T47D (cell line): ENCODE measurements at regions not wholly inside any gene's neighbourhood (a gene's known extent, or its start where the extent isn't known, plus 50 kb on each side); places are given as distances from the start of the nearest gene placed in this dataset.
"Not testable (repeated sequence)": the region's sequence is repeated elsewhere in the genome, so short reads cannot be mapped to it uniquely, and the experiment has no call there.

ENCODE experiments used
- DNase-seq, 2 experiments: peaks; one replicate each; pipeline versions ENCODE4 v3.0.0 to v3.0.0-alpha.2; 2011 to 2012; ENCODE audit warnings: low read depth in 1 of 2, low spot score in 1 of 2
- JUND ChIP-seq: IDR thresholded peaks from 2 replicates; pipeline ENCODE4 v1.6.1; 2012; ENCODE audit warnings: low read depth
- in situ Hi-C: cut with HindIII; loops from 2 replicates; pipeline ENCODE4 v1.10.0; 2016; ENCODE audit warnings: low sequenced_read_pairs, low pct_unique_long_range_greater_than_20kb

GRCh38 chrX:9298221-9298620 is 166.6 kb upstream of the TBL1X start:
- DNase-seq, result no peak
- in situ Hi-C loops, result no loop called here
- TF ChIP-seq JUND, result no peak

GRCh38 chrX:9299681-9300080 is 165.2 kb upstream of the TBL1X start:
- DNase-seq, in situ Hi-C loops: not testable (repeated sequence)

DNA sequence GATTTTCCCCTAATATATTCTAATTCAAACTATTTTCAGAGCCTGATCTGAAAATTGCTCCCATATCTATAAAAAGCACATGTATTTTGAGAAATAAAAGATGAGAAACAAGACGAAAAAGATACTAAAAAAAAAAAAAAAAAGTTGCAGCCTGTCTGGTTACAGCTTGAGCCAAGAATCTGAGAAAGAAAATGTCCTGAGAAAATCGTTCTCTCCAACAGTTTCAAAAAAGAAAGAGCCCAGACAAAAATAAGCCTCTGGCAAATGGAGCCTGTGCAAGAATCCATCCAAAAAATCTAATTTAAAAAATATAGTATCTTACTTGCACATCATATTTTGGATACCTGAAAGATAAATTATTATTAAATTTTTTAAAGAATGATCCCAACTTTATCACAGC is 163.0 kb upstream of the TBL1X start:
- in situ Hi-C loops, result no loop called here
- TF ChIP-seq JUND, result no peak
- no peak for DNase-seq

GRCh38 chrX:9302381-9302780 is 162.5 kb upstream of the TBL1X start:
- no peak for DNase-seq
- in situ Hi-C loops, result no loop called here
- no peak for TF ChIP-seq JUND

GRCh38 chrX:9308426-9308825 is 156.4 kb upstream of the TBL1X start:
- DNase-seq, result no peak
- in situ Hi-C loops, result no loop called here
- TF ChIP-seq JUND, result no peak

DNA sequence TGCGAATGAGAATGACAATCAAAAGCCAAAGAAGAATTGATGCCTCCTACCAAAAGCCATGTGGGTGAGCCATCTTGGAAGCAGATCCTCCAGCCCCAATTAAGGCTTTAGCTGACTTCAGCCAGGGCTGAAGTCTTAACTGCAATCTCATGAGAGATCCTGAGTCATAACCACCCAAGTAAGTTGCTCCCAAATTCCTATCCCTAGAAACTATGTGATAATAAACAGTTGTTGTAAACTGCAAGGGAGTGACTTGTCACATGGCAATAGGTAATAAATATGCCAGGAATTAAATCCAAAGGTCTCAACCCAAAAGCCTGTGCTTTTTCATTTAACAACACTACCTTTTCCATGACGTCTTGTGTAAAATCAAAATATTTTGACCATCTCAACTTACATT is 154.2 kb upstream of the TBL1X start:
- no peak for TF ChIP-seq JUND
- in situ Hi-C loops, result no loop called here
- DNase-seq, result no peak

DNA sequence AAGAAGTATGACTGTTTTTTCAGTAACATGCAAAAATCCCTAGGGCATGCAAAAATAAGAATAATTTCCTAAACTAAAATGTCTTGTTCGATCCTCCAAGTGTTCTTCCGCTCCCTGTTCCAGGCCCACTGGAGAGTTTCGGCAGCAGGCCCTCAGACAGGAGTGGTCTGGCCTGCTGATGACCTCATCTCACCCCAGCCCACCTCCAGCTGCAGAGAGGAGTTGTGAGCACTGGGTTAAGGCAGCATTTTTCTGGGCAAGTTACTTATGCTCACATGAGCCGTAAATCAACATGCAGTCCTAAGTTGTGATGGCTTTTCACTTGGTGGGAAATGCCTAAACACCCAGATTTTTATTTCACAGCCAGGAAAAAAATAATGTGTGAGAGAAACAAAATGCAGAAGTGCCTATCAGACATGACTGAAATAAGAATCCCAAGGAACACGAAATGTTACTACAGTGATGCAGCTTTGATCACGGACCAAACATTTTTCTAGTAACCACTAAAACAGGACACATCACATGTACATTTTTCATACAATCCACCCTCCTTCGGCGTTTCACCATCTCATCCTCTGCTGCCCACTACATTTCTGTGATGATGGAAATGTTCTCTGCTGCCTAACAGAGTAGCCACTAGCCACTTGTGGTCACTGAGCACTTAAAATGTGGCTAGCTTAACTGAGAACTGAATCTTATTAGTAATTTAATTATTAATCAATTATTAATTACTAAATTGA is 153.3 kb upstream of the TBL1X start:
- DNase-seq, result no peak
- TF ChIP-seq JUND, result no peak
- in situ Hi-C loops, result no loop called here

GRCh38 chrX:9312922-9313867 is 151.7 kb upstream of the TBL1X start:
- TF ChIP-seq JUND, result no peak

DNA sequence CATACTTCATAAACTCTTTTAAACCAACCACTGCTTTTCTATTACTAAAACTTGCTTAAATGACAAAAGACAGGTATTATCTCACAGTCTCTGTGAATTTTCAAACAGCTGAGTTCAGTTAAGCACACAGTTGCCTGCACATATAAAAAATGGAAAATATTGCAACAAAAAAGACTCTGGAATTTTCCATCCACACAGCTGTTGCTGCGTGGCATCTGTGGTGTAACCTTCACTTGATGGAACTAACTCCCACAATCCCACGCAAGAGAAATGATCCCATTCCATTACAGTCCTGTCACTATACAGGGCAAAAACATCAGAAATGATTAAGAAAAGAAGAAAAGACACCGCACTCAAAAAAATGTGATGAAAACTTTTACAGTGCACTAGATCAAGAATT is 149.8 kb upstream of the TBL1X start:
- no peak for TF ChIP-seq JUND
- in situ Hi-C loops, result no loop called here
- no peak for DNase-seq

More at GRCh38 chrX:9312922-9313867, 151.7 kb upstream of the TBL1X start:
- DNase-seq, result peak in 1 of 2 experiments; percentile 62
- in situ Hi-C loops, result no loop called here

- DNase-seq, result no peak
- no peak for TF ChIP-seq JUND
- in situ Hi-C loops, result no loop called here
Measured at GRCh38 chrX:9316096-9316495, 148.8 kb upstream of the TBL1X start.

- no peak for DNase-seq
- in situ Hi-C loops, result no loop called here
- no peak for TF ChIP-seq JUND
Measured at GRCh38 chrX:9317176-9317575, 147.7 kb upstream of the TBL1X start.

DNA sequence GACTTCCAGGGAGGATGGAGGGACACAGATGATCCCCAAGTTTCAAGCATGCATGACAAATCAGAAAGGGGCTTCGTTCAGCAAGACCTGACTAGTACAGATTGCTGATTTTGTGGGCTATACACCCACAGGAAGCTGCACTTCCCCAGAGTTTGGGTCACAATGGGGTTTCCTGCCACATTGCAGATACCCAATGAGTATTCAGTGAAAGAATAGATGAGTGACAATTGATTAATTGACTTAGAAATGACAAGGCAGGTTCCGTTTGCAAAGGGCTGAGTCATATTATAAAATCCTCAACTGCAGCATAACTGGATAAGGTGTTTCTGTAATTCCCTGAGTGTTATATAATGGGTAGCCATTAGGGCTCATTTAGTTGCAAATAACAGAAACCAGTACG is 146.6 kb upstream of the TBL1X start:
- no peak for DNase-seq
- in situ Hi-C loops, result no loop called here
- TF ChIP-seq JUND, result no peak

DNA sequence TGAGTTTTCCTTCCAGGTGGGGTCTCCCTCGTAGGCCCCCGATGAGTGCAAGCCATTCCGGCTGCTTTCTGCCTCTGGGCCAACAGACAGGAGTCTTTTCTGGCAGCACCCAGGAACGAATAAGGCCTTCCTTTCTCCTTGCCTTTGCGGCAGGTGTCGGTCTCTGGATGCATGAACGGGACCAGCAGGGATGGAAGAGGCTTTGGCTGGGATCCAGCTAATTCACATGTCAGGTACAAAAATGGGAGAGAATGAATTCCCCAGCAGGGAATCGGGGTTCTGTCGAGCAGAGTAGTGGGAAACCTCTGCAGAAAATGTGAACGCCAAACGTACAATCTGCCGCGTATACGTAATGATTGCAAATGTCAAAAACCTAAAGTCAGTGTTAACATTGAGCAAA is 146.1 kb upstream of the TBL1X start:
- in situ Hi-C loops, result no loop called here
- TF ChIP-seq JUND, result no peak
- DNase-seq, result no peak

GRCh38 chrX:9320940-9321339 is 143.9 kb upstream of the TBL1X start:
- TF ChIP-seq JUND, result no peak
- in situ Hi-C loops, result no loop called here
- DNase-seq, result peak in 1 of 2 experiments; percentile 65
